ENCODE measurements at regions not wholly inside any gene's neighbourhood (a gene's known extent, or its start where the extent isn't known, plus 50 kb on each side); places are given as distances from the start of the nearest gene placed in this dataset.

- TF ChIP-seq ZNF462 (CRISPR knock-in tag; IDR thresholded peaks at IDR 0.05): no peak
- TF ChIP-seq CREB1 (CRISPR knock-in tag; IDR thresholded peaks at IDR 0.05; ENCODE audit: low read depth): no peak
- TF ChIP-seq ETS1 (IDR thresholded peaks at IDR 0.05): no peak
- TF ChIP-seq JUNB (IDR thresholded peaks at IDR 0.05; ENCODE audit: unreplicated experiment): no peak
Measured at GRCh38 chr2:150690870-150691269, 203.4 kb upstream of the RND3 start (continued).

GRCh38 chr2:150690261-150690660 lies 202.8 kb upstream of the RND3 start:
- no peaks in the 10 kb centered on the region for H3K27me3 ChIP-seq (ENCODE audit: insufficient read depth)
- no peak for DNase-seq (ENCODE audit: low spot score)
- Mint-ChIP-seq H3K27ac (no peak overlapping the region), H3K9me3 (no peaks in the 10 kb centered on the region), H3K4me3 (no peak overlapping the region), H3K4me1 (no peaks in the 10 kb centered on the region; the same call in 2 of the 3 replicates), H3K27me3 (ENCODE audit: insufficient read depth, low read depth, poor library complexity) (no peaks in the 10 kb centered on the region), H3K36me3 (ENCODE audit: low read depth) (no peaks in the 10 kb centered on the region)
- ATAC-seq: no peak
- no peak overlapping the region for H3K4me3 ChIP-seq
- peaks cover 6% of the 10 kb centered on the region; the same call in 1 of the 2 replicates for H3K4me1 ChIP-seq (ENCODE audit: insufficient read depth)
- no peaks in the 10 kb centered on the region for H3K79me2 ChIP-seq (replicated peaks; ENCODE audit: insufficient read depth)
- no peak overlapping the region for H3K27ac ChIP-seq (ENCODE audit: low read depth)
- no peak overlapping the region for H3K4me2 ChIP-seq
- peaks cover 15% of the 10 kb centered on the region; the same call in 1 of the 2 replicates for H3K9me2 ChIP-seq (ENCODE audit: insufficient read depth)
- no peaks in the 10 kb centered on the region for H4K20me1 ChIP-seq (replicated peaks; ENCODE audit: insufficient read depth)
- H3F3A ChIP-seq (replicated peaks; ENCODE audit: low read depth): no peaks in the 10 kb centered on the region
- no peaks in the 10 kb centered on the region for H3K36me3 ChIP-seq (ENCODE audit: insufficient read depth)
- no peak overlapping the region for H2AFZ ChIP-seq
- TF ChIP-seq CREB1 (CRISPR knock-in tag; IDR thresholded peaks at IDR 0.05; ENCODE audit: low read depth): no peak
- no peak for TF ChIP-seq JUNB (IDR thresholded peaks at IDR 0.05; ENCODE audit: unreplicated experiment)
- no peak for TF ChIP-seq STAT1 (IDR thresholded peaks at IDR 0.05; ENCODE audit: unreplicated experiment)
- TF ChIP-seq POLR2AphosphoS5 (IDR thresholded peaks at IDR 0.05; ENCODE audit: low read depth): no peak
- no peak for TF ChIP-seq REST (IDR thresholded peaks at IDR 0.05; ENCODE audit: unreplicated experiment)

All from GM23338 (cell line).